K562 (cell line): ENCODE measurements at regions not wholly inside any gene's neighbourhood (a gene's known extent, or its start where the extent isn't known, plus 50 kb on each side); places are given as distances from the start of the nearest gene placed in this dataset.

Source experiments
- ATAC-seq: fragments of 200-7000 bp; cut with Tn5 transposase; 3 replicates; pipeline ENCODE4 v1.9.1; 2020; ENCODE audit warnings: moderate library complexity
- BruUV-seq: library from RNA; stranded (reverse); fragments of 400-500 nt; replicated peaks from 2 replicates; lab custom pipeline; 2021; lab: Mats Ljungman, UMichigan
- CTCF ChIA-PET: fragments of 300-600 bp; formaldehyde crosslinking; extraction: SDS; loops from one replicate; lab custom pipeline; 2021; ENCODE audit warnings: low intra/inter-chr PET ratio; lab: Yijun Ruan, JAX
- POLR2A ChIA-PET: fragments of 300-600, 350-650 bp; sonication (Branson Sonifier 250); formaldehyde crosslinking; extraction: SDS; loops from one replicate; lab custom pipeline; 2021; ENCODE audit warnings: antibody characterized with exemption, inconsistent platforms; lab: Yijun Ruan, JAX
- DNase-seq, 4 experiments: peaks; one replicate each; pipeline versions ENCODE4 v3.0.0 to v3.0.0-alpha.2; 2011 to 2018; ENCODE audit warnings: low spot score in 3 of 4, mixed read lengths in 3 of 4; ENCODE audit errors: extremely low read depth in 1 of 4
- FAIRE-seq: peaks from 2 replicates; lab custom pipeline; 2011; peaks lifted over from hg19 to GRCh38; lab: Jason Lieb, UNC
- H2AFZ ChIP-seq: 2 replicates; pipeline ENCODE4 v1.6.0; 2011; ENCODE audit warnings: low read depth, low read length, control low read depth, inconsistent platforms
- H3K27ac ChIP-seq: fragments of 200-600 bp; 3 replicates; pipeline ENCODE4 v1.8.0; 2011; ENCODE audit warnings: low read depth, mild to moderate bottlenecking, control low read depth, inconsistent platforms, low read length, moderate library complexity, mixed read lengths; ENCODE audit errors: extremely low read depth
- H3K27me3 ChIP-seq, 2 experiments: fragments of 300-600 bp in 1 of 2; 2 replicates in 1 of 2; 3 replicates in 1 of 2; pipeline versions ENCODE4 v1.6.0 to v1.8.0; 2011; ENCODE audit warnings: inconsistent platforms in 2 of 2, low read length in 2 of 2, mild to moderate bottlenecking in 1 of 2, mixed read lengths in 1 of 2, moderate library complexity in 1 of 2; ENCODE audit not compliant: control insufficient read depth in 2 of 2, insufficient read depth in 2 of 2
- H3K36me3 ChIP-seq: fragments of 300-600 bp; 3 replicates; pipeline ENCODE4 v1.8.0; 2011; ENCODE audit warnings: mild to moderate bottlenecking, low read length, inconsistent platforms; ENCODE audit not compliant: control insufficient read depth, insufficient read depth
- H3K4me1 ChIP-seq, 2 experiments: fragments of 200-600 bp in 1 of 2; replicated peaks in 1 of 2; 2 replicates in 1 of 2; 3 replicates in 1 of 2; pipeline versions ENCODE4 v1.5.1 to v1.8.0; 2011; ENCODE audit warnings: inconsistent platforms in 2 of 2, low read length in 2 of 2, mild to moderate bottlenecking in 1 of 2, mixed read lengths in 1 of 2, moderate library complexity in 1 of 2; ENCODE audit not compliant: control insufficient read depth in 2 of 2, insufficient read depth in 2 of 2
- H3K4me2 ChIP-seq: 2 replicates; pipeline ENCODE4 v1.6.1; 2011; ENCODE audit warnings: low read length, control low read depth, inconsistent platforms, mixed read lengths; ENCODE audit not compliant: insufficient read depth
- H3K4me3 ChIP-seq: fragments of 200-600 bp; sonication (generic), shearing (Covaris generic); 2 replicates; pipeline ENCODE4 v1.5.1; 2016; ENCODE audit warnings: control low read depth, inconsistent platforms
- H3K79me2 ChIP-seq: fragments of 200-600 bp; 3 replicates; pipeline ENCODE4 v1.8.0; 2011; ENCODE audit warnings: low read length, inconsistent platforms; ENCODE audit not compliant: control insufficient read depth, insufficient read depth
- H3K9ac ChIP-seq, 2 experiments: 2 replicates each; pipeline versions ENCODE4 v1.6.0 to v1.6.1; 2011; ENCODE audit warnings: low read depth in 2 of 2, low read length in 2 of 2, control low read depth in 1 of 2, inconsistent platforms in 1 of 2, mild to moderate bottlenecking in 1 of 2, mixed read lengths in 1 of 2; ENCODE audit not compliant: insufficient read depth in 1 of 2
- H3K9me1 ChIP-seq: one replicate; pipeline ENCODE4 v1.6.0; 2011; ENCODE audit warnings: inconsistent platforms, mild to moderate bottlenecking, low read length, moderate library complexity; ENCODE audit not compliant: control insufficient read depth, insufficient read depth
- H3K9me3 ChIP-seq: replicated peaks from 2 replicates; pipeline ENCODE4 v1.5.1; 2011; ENCODE audit warnings: low read depth, low read length, inconsistent platforms; ENCODE audit not compliant: control insufficient read depth, insufficient read depth
- H4K20me1 ChIP-seq: replicated peaks from 2 replicates; pipeline ENCODE4 v1.6.1; 2011; ENCODE audit warnings: low read length, inconsistent platforms, mixed read lengths; ENCODE audit not compliant: control insufficient read depth, insufficient read depth
- ZBTB34 ChIP-seq: fragments of 250-450 bp; sonication (Bioruptor Pico); IDR thresholded peaks from 2 replicates; pipeline ENCODE4 v1.8.0; 2021; ENCODE audit warnings: mild to moderate bottlenecking, moderate library complexity
- WGBS: fragments of 100-300 bp; shearing (Covaris generic); methylation state at CpG from one replicate; pipeline ENCODE4 v1.1.6; 2016; ENCODE audit warnings: low coverage, mixed read lengths; ENCODE audit not compliant: insufficient coverage; ENCODE audit errors: missing lambda C conversion rate; 5-methylcytosine and 5-hydroxymethylcytosine counted together
- in situ Hi-C: fragments of 300-500 bp; cut with MboI; formaldehyde crosslinking; loops from 4 replicates; pipeline ENCODE4 v1.15.0; 2018; ENCODE audit warnings: inconsistent platforms, mixed read lengths
- intact Hi-C: fragments of 100-400 bp; cut with micrococcal nuclease; formaldehyde crosslinking; loops from 2 replicates; pipeline ENCODE4 v1.14.2; 2022

- FAIRE-seq (no peak), DNase-seq (no peak), ATAC-seq (no peak)
- Histone ChIP-seq H3K4me2 (no peak overlapping the region), H3K27me3 (peaks cover 23 to 41% of the 10 kb centered on the region in 2 experiments), H4K20me1 (no peaks in the 10 kb centered on the region), H3K36me3 (no peaks in the 10 kb centered on the region), H3K27ac (no peak overlapping the region), H3K9me1 (no peaks in the 10 kb centered on the region), H3K4me1 (peaks cover 0 to 9% of the 10 kb centered on the region in 2 experiments; a peak in 2 of 5 replicates), H3K79me2 (no peaks in the 10 kb centered on the region), H3K9ac (no peak overlapping the region), H2AFZ (no peak overlapping the region), H3K9me3 (no peaks in the 10 kb centered on the region), H3K4me3 (no peak overlapping the region)
- BruUV-seq, result no TSS peak
- 2% methylated on average over 5 of the region's 18 CpGs for WGBS
- in situ Hi-C loops, result loop anchor here (25.0 kb wide), 1 partner anchor 1447 kb away; no protein-coding TSS in a partner anchor
- intact Hi-C loops, result no loop called here
- ChIA-PET CTCF (no interaction called here), POLR2A (interaction anchor here (1.7 kb wide), 1 partner anchor 10 kb away, joined by 4 read pairs; no protein-coding TSS in a partner anchor)
- TF ChIP-seq ZBTB34 (CRISPR knock-in tag), result no peak
These were observed 101.2 kb downstream of the ESM1 start for GRCh38 chr5:54884195-54884536.
